PFSK-1 (cell line): ENCODE measurements at regions not wholly inside any gene's neighbourhood (a gene's known extent, or its start where the extent isn't known, plus 50 kb on each side); places are given as distances from the start of the nearest gene placed in this dataset.

Experiments
- FOXP2 ChIP-seq: optimal IDR thresholded peaks from 2 replicates; pipeline ENCODE3; 2011; ENCODE audit warnings: borderline replicate concordance, control low read depth, inconsistent platforms; ENCODE audit not compliant: insufficient read depth; ENCODE audit errors: extremely low read length, extremely low read depth
- POLR2AphosphoS5 ChIP-seq: IDR thresholded peaks from 2 replicates; pipeline ENCODE4 v1.6.1; 2012; ENCODE audit warnings: low read depth, mild to moderate bottlenecking, control low read depth, low read length, moderate library complexity
- REST ChIP-seq, 2 experiments: IDR thresholded peaks; 2 replicates each; pipeline versions ENCODE4 v1.6.1 to v1.8.0; 2011 to 2012; ENCODE audit warnings: low read depth in 2 of 2, low read length in 2 of 2, control low read depth in 1 of 2, inconsistent platforms in 1 of 2, mild to moderate bottlenecking in 1 of 2, moderate library complexity in 1 of 2; ENCODE audit not compliant: insufficient read depth in 1 of 2
- SIN3A ChIP-seq: IDR thresholded peaks from 2 replicates; pipeline ENCODE4 v1.6.1; 2012; ENCODE audit warnings: mild to moderate bottlenecking, low read length, moderate library complexity, borderline replicate concordance; ENCODE audit not compliant: insufficient read depth
- TAF1 ChIP-seq: IDR thresholded peaks from 2 replicates; pipeline ENCODE4 v1.6.1; 2012; ENCODE audit warnings: low read length, control low read depth, borderline replicate concordance; ENCODE audit not compliant: insufficient read depth

GRCh38 chr4:140239311-140239710 is 85.3 kb upstream of the MAML3 start:
- no peak for TF ChIP-seq REST (IDR thresholded peaks at IDR 0.05; ENCODE audit: insufficient read depth in 1 of 2, low read depth in 2 of 2, low read length in 2 of 2)
- TF ChIP-seq FOXP2 = no peak
- TF ChIP-seq TAF1 = no peak
- no peak for TF ChIP-seq POLR2AphosphoS5
- TF ChIP-seq SIN3A = no peak

- TF ChIP-seq POLR2AphosphoS5 (no peak; the same call in 1 of the 2 replicates), TAF1 (no peak), FOXP2 (no peak), REST (IDR thresholded peaks at IDR 0.05; ENCODE audit: insufficient read depth in 1 of 2, low read depth in 2 of 2, low read length in 2 of 2) (no peak), SIN3A (no peak)
Observed at GRCh38 chr4:140238351-140239056, 84.5 kb upstream of the MAML3 start.

GRCh38 chr4:140237616-140238350 is 83.8 kb upstream of the MAML3 start:
- TF ChIP-seq TAF1 = no peak
- TF ChIP-seq POLR2AphosphoS5 = peak; percentile 63
- TF ChIP-seq REST (IDR thresholded peaks at IDR 0.05; ENCODE audit: insufficient read depth in 1 of 2, low read depth in 2 of 2, low read length in 2 of 2) = peak in 1 of 2 experiments; percentile 58; a peak in 2 of 4 replicates
- peak; percentile 91 for TF ChIP-seq FOXP2

- TF ChIP-seq SIN3A (no peak), POLR2AphosphoS5 (no peak), REST (IDR thresholded peaks at IDR 0.05; ENCODE audit: insufficient read depth in 1 of 2, low read depth in 2 of 2, low read length in 2 of 2) (no peak), FOXP2 (no peak), TAF1 (no peak)
Observed at GRCh38 chr4:140236654-140237169, 82.7 kb upstream of the MAML3 start.
